K562 (cell line): ENCODE measurements at regions not wholly inside any gene's neighbourhood (a gene's known extent, or its start where the extent isn't known, plus 50 kb on each side); places are given as distances from the start of the nearest gene placed in this dataset.

Source experiments
- ETV5 ChIP-seq: sonication (generic); formaldehyde crosslinking; IDR thresholded peaks from 2 replicates; pipeline ENCODE4 v1.4.0; 2020; ENCODE audit warnings: low read depth, mild to moderate bottlenecking, missing genetic modification reagents
- FOXK2 ChIP-seq, 2 experiments: fragments of 450-650 bp; IDR thresholded peaks in 1 of 2; conservative IDR thresholded peaks in 1 of 2; 2 replicates each; pipeline ENCODE4 v1.6.1; 2016; ENCODE audit warnings: low read depth in 2 of 2, mild to moderate bottlenecking in 1 of 2
- GATA2 ChIP-seq: sonication (generic); formaldehyde crosslinking; IDR thresholded peaks from 2 replicates; pipeline ENCODE4 v1.4.0; 2020; ENCODE audit warnings: mild to moderate bottlenecking, missing genetic modification reagents
- JUN ChIP-seq, 2 experiments: sonication (generic) in 1 of 2; formaldehyde crosslinking in 1 of 2; IDR thresholded peaks; 2 replicates each; pipeline versions ENCODE4 v1.6.1 to v1.8.0; 2012 to 2022; ENCODE audit warnings: borderline replicate concordance in 2 of 2, mild to moderate bottlenecking in 2 of 2, improper control_type of control experiment in 1 of 2, low read depth in 1 of 2, low read length in 1 of 2, missing genetic modification reagents in 1 of 2
- JUNB ChIP-seq: fragments of 450-650 bp; formaldehyde crosslinking; conservative IDR thresholded peaks from 2 replicates; pipeline ENCODE4 v1.4.0; 2020; ENCODE audit warnings: mild to moderate bottlenecking
- KDM4B ChIP-seq, 2 experiments: fragments of 450-650 bp in 1 of 2; sonication (generic) in 1 of 2; IDR thresholded peaks; 2 replicates each; pipeline ENCODE4 v1.6.1; 2016 to 2017; ENCODE audit warnings: borderline replicate concordance in 2 of 2, antibody characterized with exemption in 1 of 2, low read depth in 1 of 2, mild to moderate bottlenecking in 1 of 2
- MYBL2 ChIP-seq, 2 experiments: fragments of 450-650 bp in 1 of 2; sonication (generic) in 1 of 2; formaldehyde crosslinking in 1 of 2; IDR thresholded peaks; 2 replicates each; pipeline versions ENCODE4 v1.6.1 to v1.8.1; 2017 to 2022; ENCODE audit warnings: borderline replicate concordance in 1 of 2, inconsistent platforms in 1 of 2, low read depth in 1 of 2, mild to moderate bottlenecking in 1 of 2, missing genetic modification reagents in 1 of 2, moderate library complexity in 1 of 2
- RCOR1 ChIP-seq, 2 experiments: IDR thresholded peaks; 2 replicates each; pipeline ENCODE4 v1.6.1; 2012; ENCODE audit warnings: low read depth in 2 of 2, low read length in 2 of 2, borderline replicate concordance in 1 of 2, improper control_type of control experiment in 1 of 2
- TF ChIP-seq, protein P1 (sequence below): fragments of 450-650 bp; formaldehyde crosslinking; IDR thresholded peaks from 2 replicates; pipeline ENCODE4 v1.4.0; 2020; ENCODE audit warnings: mild to moderate bottlenecking, mixed read lengths

DNA sequence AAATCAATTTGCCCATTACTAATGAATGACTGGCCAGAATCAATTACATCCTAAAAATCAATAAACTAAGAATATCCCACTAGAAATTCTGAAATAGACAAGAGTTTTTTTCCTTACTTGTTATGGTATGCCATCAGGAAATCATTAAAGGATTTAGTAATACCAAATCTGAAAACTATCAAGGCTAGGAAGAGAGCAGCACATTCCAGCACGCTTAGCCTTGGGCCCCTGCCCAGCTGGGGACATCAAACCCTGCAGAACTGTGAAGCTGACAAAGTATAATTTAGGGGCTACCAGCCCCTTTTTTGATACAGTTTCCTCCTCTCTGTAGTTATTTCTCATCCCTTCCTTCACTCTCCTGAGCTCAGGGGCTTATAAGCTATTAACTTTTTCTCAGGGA, 247.8 kb upstream of the ZC3H12C start:
- TF ChIP-seq GATA2 (CRISPR knock-in tag), result no peak
- TF ChIP-seq, protein P1, sequence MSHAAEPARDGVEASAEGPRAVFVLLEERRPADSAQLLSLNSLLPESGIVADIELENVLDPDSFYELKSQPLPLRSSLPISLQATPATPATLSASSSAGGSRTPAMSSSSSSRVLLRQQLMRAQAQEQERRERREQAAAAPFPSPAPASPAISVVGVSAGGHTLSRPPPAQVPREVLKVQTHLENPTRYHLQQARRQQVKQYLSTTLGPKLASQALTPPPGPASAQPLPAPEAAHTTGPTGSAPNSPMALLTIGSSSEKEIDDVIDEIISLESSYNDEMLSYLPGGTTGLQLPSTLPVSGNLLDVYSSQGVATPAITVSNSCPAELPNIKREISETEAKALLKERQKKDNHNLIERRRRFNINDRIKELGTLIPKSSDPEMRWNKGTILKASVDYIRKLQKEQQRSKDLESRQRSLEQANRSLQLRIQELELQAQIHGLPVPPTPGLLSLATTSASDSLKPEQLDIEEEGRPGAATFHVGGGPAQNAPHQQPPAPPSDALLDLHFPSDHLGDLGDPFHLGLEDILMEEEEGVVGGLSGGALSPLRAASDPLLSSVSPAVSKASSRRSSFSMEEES (CRISPR knock-in tag), result no peak
- no peak for TF ChIP-seq KDM4B (IDR thresholded peaks at IDR 0.05; ENCODE audit: borderline replicate concordance in 2 of 2, low read depth in 1 of 2)
- no peak for TF ChIP-seq ETV5 (CRISPR knock-in tag)
- no peak for TF ChIP-seq RCOR1 (IDR thresholded peaks at IDR 0.05; ENCODE audit: borderline replicate concordance in 1 of 2, low read depth in 2 of 2, low read length in 2 of 2)
- TF ChIP-seq MYBL2 (IDR thresholded peaks at IDR 0.05; ENCODE audit: low read depth), result no peak
- TF ChIP-seq MYBL2 (CRISPR knock-in tag; IDR thresholded peaks at IDR 0.05; ENCODE audit: borderline replicate concordance), result no peak
- TF ChIP-seq JUN (IDR thresholded peaks at IDR 0.05; ENCODE audit: borderline replicate concordance, low read depth, low read length), result no peak
- TF ChIP-seq JUN (CRISPR knock-in tag; IDR thresholded peaks at IDR 0.05; ENCODE audit: borderline replicate concordance), result no peak
- no peak for TF ChIP-seq FOXK2 (conservative IDR thresholded peaks at IDR 0.05 in 1 of 2, IDR thresholded peaks at IDR 0.05 in 1 of 2; ENCODE audit: low read depth in 2 of 2)
- TF ChIP-seq JUNB (CRISPR knock-in tag), result no peak
